ENCODE measurements at regions not wholly inside any gene's neighbourhood (a gene's known extent, or its start where the extent isn't known, plus 50 kb on each side); places are given as distances from the start of the nearest gene placed in this dataset.

- H3K36me3 Mint-ChIP-seq = no peaks in the 10 kb centered on the region
- no peak overlapping the region for H3K27ac Mint-ChIP-seq
- ChIA-PET CTCF (no interaction called here), POLR2A (no interaction called here)
- no peaks in the 10 kb centered on the region for H3K27me3 Mint-ChIP-seq
- intact Hi-C loops (cut with micrococcal nuclease) = no loop called here
- no peak for DNase-seq
- H3K4me3 Mint-ChIP-seq = no peak overlapping the region
- no peaks in the 10 kb centered on the region for H3K9me3 Mint-ChIP-seq
- H3K4me1 Mint-ChIP-seq (ENCODE audit: low read depth) = no peaks in the 10 kb centered on the region
Observed at GRCh38 chr13:47556703-47557102, 444.4 kb downstream of the SUCLA2 start.

DNA sequence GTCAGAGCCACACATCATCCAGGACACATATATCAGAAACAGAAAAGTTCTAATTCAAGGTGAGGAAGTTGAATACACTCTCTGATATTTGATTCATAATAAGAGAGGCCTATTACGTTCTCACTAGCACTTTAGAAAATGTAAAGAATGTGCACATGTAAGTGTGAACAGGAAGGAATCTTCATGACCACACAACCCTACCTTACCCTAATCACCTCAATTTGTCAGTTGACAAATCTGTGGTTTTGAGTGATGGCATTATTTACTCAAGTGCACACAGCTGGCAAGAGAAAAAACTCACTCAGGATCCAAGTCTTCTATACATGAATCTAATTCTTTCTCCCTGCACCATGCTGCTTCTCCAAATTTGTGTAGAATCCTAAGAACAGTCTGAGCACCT is 445.8 kb downstream of the SUCLA2 start:
- POLR2A ChIA-PET = no interaction called here

GRCh38 chr13:47553329-47553977 is 447.6 kb downstream of the SUCLA2 start:
- H3K27ac Mint-ChIP-seq = no peak overlapping the region
- no peaks in the 10 kb centered on the region for H3K9me3 Mint-ChIP-seq
- no peaks in the 10 kb centered on the region for H3K4me1 Mint-ChIP-seq (ENCODE audit: low read depth)
- no peaks in the 10 kb centered on the region for H3K36me3 Mint-ChIP-seq
- DNase-seq = no peak
- no peaks in the 10 kb centered on the region for H3K27me3 Mint-ChIP-seq
- ChIA-PET CTCF (no interaction called here), POLR2A (no interaction called here)
- H3K4me3 Mint-ChIP-seq = no peak overlapping the region
- intact Hi-C loops (cut with micrococcal nuclease) = no loop called here

More for the DNA sequence above, 445.8 kb downstream of the SUCLA2 start:
- no peaks in the 10 kb centered on the region for H3K27me3 Mint-ChIP-seq
- no peak for DNase-seq
- intact Hi-C loops (cut with micrococcal nuclease) = no loop called here
- H3K27ac Mint-ChIP-seq = no peak overlapping the region
- no peaks in the 10 kb centered on the region for H3K4me1 Mint-ChIP-seq (ENCODE audit: low read depth)
- no peaks in the 10 kb centered on the region for H3K9me3 Mint-ChIP-seq
- no peak overlapping the region for H3K4me3 Mint-ChIP-seq
- CTCF ChIA-PET = no interaction called here
- no peaks in the 10 kb centered on the region for H3K36me3 Mint-ChIP-seq

GRCh38 chr13:47549219-47549752 is 451.8 kb downstream of the SUCLA2 start:
- Mint-ChIP-seq H3K27me3 (no peaks in the 10 kb centered on the region), H3K4me1 (ENCODE audit: low read depth) (no peaks in the 10 kb centered on the region), H3K36me3 (no peaks in the 10 kb centered on the region), H3K4me3 (no peak overlapping the region), H3K27ac (no peak overlapping the region), H3K9me3 (no peaks in the 10 kb centered on the region)
- CTCF ChIA-PET = no interaction called here
- POLR2A ChIA-PET = no interaction called here
- intact Hi-C loops (cut with micrococcal nuclease) = no loop called here
- no peak for DNase-seq

DNA sequence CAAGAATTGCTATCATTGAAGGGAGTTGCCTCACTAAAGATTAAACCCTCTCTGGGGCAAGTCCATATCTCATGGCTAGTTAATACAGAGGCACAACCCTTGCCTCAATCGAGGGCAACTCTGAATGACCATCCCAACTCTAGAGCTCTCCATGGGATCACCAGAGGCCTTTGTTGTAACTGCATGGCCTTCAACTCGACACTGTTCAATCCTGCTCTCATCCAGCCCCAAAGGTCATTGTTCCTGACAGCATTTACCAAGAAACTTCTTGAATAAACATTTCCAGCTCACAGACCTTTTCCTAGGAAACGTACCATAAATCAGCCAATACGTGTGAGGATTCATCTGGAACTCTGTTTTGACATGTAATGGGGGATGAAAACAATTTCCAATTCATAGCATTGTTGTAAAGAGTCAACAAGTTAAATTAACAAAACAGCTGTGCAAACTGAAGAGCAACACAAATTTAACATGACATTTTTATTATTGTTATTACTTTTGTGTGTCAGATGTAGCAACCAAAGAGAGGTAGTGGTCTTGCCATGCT is 452.7 kb downstream of the SUCLA2 start:
- Mint-ChIP-seq H3K4me1 (ENCODE audit: low read depth) (no peaks in the 10 kb centered on the region), H3K4me3 (no peak overlapping the region), H3K27ac (no peak overlapping the region), H3K9me3 (no peaks in the 10 kb centered on the region), H3K27me3 (no peaks in the 10 kb centered on the region), H3K36me3 (no peaks in the 10 kb centered on the region)
- ChIA-PET POLR2A (no interaction called here), CTCF (no interaction called here)
- intact Hi-C loops (cut with micrococcal nuclease) = no loop called here
- DNase-seq = no peak

- POLR2A ChIA-PET = no interaction called here
- intact Hi-C loops (cut with micrococcal nuclease) = no loop called here
- no peak overlapping the region for H3K4me3 Mint-ChIP-seq
- H3K36me3 Mint-ChIP-seq = no peaks in the 10 kb centered on the region
- H3K27me3 Mint-ChIP-seq = no peaks in the 10 kb centered on the region
- H3K27ac Mint-ChIP-seq = no peak overlapping the region
- H3K4me1 Mint-ChIP-seq (ENCODE audit: low read depth) = no peaks in the 10 kb centered on the region
- CTCF ChIA-PET = interaction anchor here (0.6 kb wide), 1 partner anchor 982 kb away, joined by 3 read pairs; no protein-coding TSS in a partner anchor
- H3K9me3 Mint-ChIP-seq = no peaks in the 10 kb centered on the region
- no peak for DNase-seq
Observed at GRCh38 chr13:47546391-47547225, 454.5 kb downstream of the SUCLA2 start.

DNA sequence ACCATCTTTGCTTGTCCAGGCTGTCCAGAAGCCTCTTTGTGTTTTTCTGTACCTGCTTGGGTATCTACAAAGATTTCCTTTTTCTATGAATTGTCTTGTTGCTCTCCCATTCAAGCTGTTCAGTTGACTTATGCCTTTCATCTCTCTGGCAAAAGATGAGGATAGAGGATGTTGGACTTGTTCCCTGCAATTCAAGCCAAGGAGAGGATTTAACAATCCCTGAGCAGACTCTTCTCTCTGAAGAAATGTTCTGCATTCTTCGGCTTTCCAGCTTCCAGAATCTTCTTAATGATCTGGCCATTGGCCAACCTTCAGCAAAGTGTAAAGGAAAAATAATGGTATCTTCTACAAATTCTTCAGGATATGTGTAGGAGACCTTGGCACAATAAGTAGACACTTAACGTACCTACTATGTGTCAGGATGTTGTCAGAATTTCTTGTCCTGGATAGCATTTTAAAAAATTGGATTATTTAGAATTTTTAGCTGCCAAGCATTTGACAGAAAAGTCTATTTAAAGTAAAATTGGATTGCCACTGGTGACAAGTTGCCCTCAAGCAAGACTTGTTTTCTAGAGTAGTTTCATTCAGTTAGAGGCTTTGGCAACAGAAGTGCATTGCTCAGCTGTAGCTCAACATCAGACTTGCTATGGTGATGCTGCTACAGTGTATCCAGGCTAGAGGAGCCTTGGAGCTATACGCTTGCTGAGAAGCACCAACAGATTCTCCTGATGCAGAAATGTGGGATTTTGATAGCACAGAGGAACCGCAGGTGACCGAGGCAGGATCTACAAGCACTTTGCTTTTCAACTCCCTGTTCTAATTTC is 455.7 kb downstream of the SUCLA2 start:
- Mint-ChIP-seq H3K4me1 (ENCODE audit: low read depth) (no peaks in the 10 kb centered on the region), H3K4me3 (no peak overlapping the region), H3K9me3 (no peaks in the 10 kb centered on the region), H3K36me3 (no peaks in the 10 kb centered on the region), H3K27ac (no peak overlapping the region), H3K27me3 (no peaks in the 10 kb centered on the region)
- CTCF ChIA-PET = no interaction called here
- no peak for DNase-seq
- POLR2A ChIA-PET = no interaction called here
- intact Hi-C loops (cut with micrococcal nuclease) = no loop called here

DNA sequence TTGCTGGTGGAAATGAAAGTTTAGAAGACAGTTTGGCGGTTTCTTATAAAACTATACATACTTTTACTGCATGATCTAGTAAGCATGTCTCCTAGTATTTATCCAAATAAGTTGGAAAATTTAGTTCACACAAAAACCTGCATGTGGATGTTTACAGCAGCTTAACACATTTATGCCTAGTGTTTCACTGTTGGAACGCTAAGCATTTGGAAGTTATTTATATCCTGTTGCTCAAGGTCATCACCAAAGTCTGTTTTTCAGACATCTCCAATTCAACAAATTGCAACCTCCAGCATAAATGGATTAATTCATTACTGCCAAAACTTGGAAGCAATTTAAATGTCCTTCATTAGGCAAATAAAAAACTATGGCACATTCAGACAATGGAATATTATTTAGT is 461.8 kb downstream of the SUCLA2 start:
- Mint-ChIP-seq H3K4me3 (no peak overlapping the region), H3K27me3 (no peaks in the 10 kb centered on the region), H3K27ac (no peak overlapping the region), H3K9me3 (peaks cover 17% of the 10 kb centered on the region), H3K4me1 (ENCODE audit: low read depth) (no peaks in the 10 kb centered on the region), H3K36me3 (no peaks in the 10 kb centered on the region)
- ChIA-PET POLR2A (no interaction called here), CTCF (no interaction called here)
- intact Hi-C loops (cut with micrococcal nuclease) = no loop called here
- DNase-seq = no peak

- CTCF ChIA-PET = no interaction called here
- POLR2A ChIA-PET = no interaction called here
- no peak for DNase-seq
- no peaks in the 10 kb centered on the region for H3K27me3 Mint-ChIP-seq
- intact Hi-C loops (cut with micrococcal nuclease) = no loop called here
- no peak overlapping the region for H3K27ac Mint-ChIP-seq
- no peaks in the 10 kb centered on the region for H3K36me3 Mint-ChIP-seq
- H3K4me3 Mint-ChIP-seq = no peak overlapping the region
- H3K9me3 Mint-ChIP-seq = peaks cover 2% of the 10 kb centered on the region
- no peaks in the 10 kb centered on the region for H3K4me1 Mint-ChIP-seq (ENCODE audit: low read depth)
Observed at GRCh38 chr13:47523771-47524170, 477.3 kb downstream of the SUCLA2 start.

GRCh38 chr13:47521890-47522487 is 479.1 kb downstream of the SUCLA2 start:
- POLR2A ChIA-PET = no interaction called here
- Mint-ChIP-seq H3K27me3 (no peaks in the 10 kb centered on the region), H3K27ac (no peak overlapping the region), H3K4me3 (no peak overlapping the region), H3K4me1 (ENCODE audit: low read depth) (no peaks in the 10 kb centered on the region), H3K36me3 (no peaks in the 10 kb centered on the region), H3K9me3 (peaks cover 2% of the 10 kb centered on the region)
- CTCF ChIA-PET = no interaction called here
- intact Hi-C loops (cut with micrococcal nuclease) = no loop called here
- DNase-seq = no peak

GRCh38 chr13:47519626-47520025 is 481.4 kb downstream of the SUCLA2 start:
- DNase-seq = no peak
- Mint-ChIP-seq H3K36me3 (no peaks in the 10 kb centered on the region), H3K27me3 (no peaks in the 10 kb centered on the region), H3K27ac (no peak overlapping the region), H3K9me3 (peaks cover 10% of the 10 kb centered on the region), H3K4me1 (ENCODE audit: low read depth) (no peaks in the 10 kb centered on the region), H3K4me3 (no peak overlapping the region)
- POLR2A ChIA-PET = no interaction called here
- intact Hi-C loops (cut with micrococcal nuclease) = no loop called here
- CTCF ChIA-PET = no interaction called here

DNA sequence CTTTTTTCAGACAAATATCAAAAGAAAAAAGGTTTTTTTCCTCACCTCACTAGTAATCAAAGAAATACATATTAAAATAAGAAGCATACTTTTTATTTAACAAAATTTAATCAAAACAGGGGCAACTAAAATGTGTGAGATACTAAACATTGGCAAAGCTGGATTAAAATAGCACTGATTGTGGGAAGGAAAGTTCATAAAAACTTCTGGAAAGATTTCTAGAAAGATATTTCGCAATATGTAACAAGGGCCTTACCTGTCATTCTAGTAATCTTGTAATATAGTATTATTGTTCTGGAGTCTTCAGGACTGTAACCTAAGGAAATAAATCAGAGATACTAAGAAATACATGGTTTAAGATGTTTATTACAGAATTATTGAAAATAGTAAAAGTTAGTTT is 482.5 kb downstream of the SUCLA2 start:
- H3K4me3 Mint-ChIP-seq = no peak overlapping the region
- DNase-seq = no peak
- no peaks in the 10 kb centered on the region for H3K4me1 Mint-ChIP-seq (ENCODE audit: low read depth)
- ChIA-PET CTCF (no interaction called here), POLR2A (no interaction called here)
- no peak overlapping the region for H3K27ac Mint-ChIP-seq
- intact Hi-C loops (cut with micrococcal nuclease) = no loop called here
- peaks cover 14% of the 10 kb centered on the region for H3K9me3 Mint-ChIP-seq
- H3K27me3 Mint-ChIP-seq = no peaks in the 10 kb centered on the region
- H3K36me3 Mint-ChIP-seq = no peaks in the 10 kb centered on the region
